ENCODE measurements at regions not wholly inside any gene's neighbourhood (a gene's known extent, or its start where the extent isn't known, plus 50 kb on each side); places are given as distances from the start of the nearest gene placed in this dataset.

- TF ChIP-seq BHLHE40 (IDR thresholded peaks at IDR 0.05; ENCODE audit: low read depth, low read length) (no peak), CEBPB (IDR thresholded peaks at IDR 0.05; ENCODE audit: low read depth, low read length) (no peak), CTCF (conservative IDR thresholded peaks at IDR 0.05; ENCODE audit: low read depth, low read length) (no peak), RFX5 (IDR thresholded peaks at IDR 0.05; ENCODE audit: low read depth, low read length) (no peak), NFE2L2 (IDR thresholded peaks at IDR 0.05; ENCODE audit: low read depth, low read length) (no peak), POLR2A (IDR thresholded peaks at IDR 0.05; ENCODE audit: low read depth, low read length) (no peak), MAZ (IDR thresholded peaks at IDR 0.05; ENCODE audit: borderline replicate concordance, low read depth, low read length) (no peak), MXI1 (IDR thresholded peaks at IDR 0.05; ENCODE audit: borderline replicate concordance, low read depth, low read length) (no peak), MAFK (IDR thresholded peaks at IDR 0.05; ENCODE audit: low read depth, low read length) (no peak), RCOR1 (IDR thresholded peaks at IDR 0.05; ENCODE audit: insufficient replicate concordance, low read length) (no peak), SMC3 (IDR thresholded peaks at IDR 0.05; ENCODE audit: low read depth, low read length) (no peak), RAD21 (IDR thresholded peaks at IDR 0.05; ENCODE audit: low read length) (no peak)
Measured at GRCh38 chr2:181363164-181363563, 94.0 kb upstream of the ITGA4 start.
